A549 (cell line): ENCODE measurements at regions not wholly inside any gene's neighbourhood (a gene's known extent, or its start where the extent isn't known, plus 50 kb on each side); places are given as distances from the start of the nearest gene placed in this dataset.

Experiments
- ATAC-seq, 2 experiments: fragments of 200-7000 bp in 1 of 2; fragments of >200 bp in 1 of 2; cut with Nextera tagmentation in 1 of 2; cut with Tn5 transposase in 1 of 2; 3 replicates each; pipeline versions ENCODE4 v1.8.0 to v1.9.1; 2018 to 2020; ENCODE audit warnings: mild to moderate bottlenecking in 1 of 2, moderate library complexity in 1 of 2
- CTCF ChIA-PET: fragments of 300-600 bp; sonication (Branson Sonifier 250); formaldehyde crosslinking; extraction: SDS; loops from one replicate; lab custom pipeline; 2021; ENCODE audit warnings: antibody characterized with exemption, inconsistent platforms; lab: Yijun Ruan, JAX
- POLR2A ChIA-PET: fragments of 350-600 bp; formaldehyde crosslinking; extraction: SDS; loops from one replicate; lab custom pipeline; 2021; ENCODE audit warnings: antibody characterized with exemption, inconsistent platforms; lab: Yijun Ruan, JAX
- DNase-seq, 2 experiments: peaks; one replicate each; pipeline versions ENCODE4 v3.0.0 to v3.0.0-alpha.2; 2011 to 2016; ENCODE audit warnings: low read depth in 1 of 2, low spot score in 1 of 2
- FAIRE-seq: peaks from 2 replicates; lab custom pipeline; 2011; peaks lifted over from hg19 to GRCh38; lab: Jason Lieb, UNC
- H3K27ac ChIP-seq, 2 experiments: fragments of >200 bp; sonication (Bioruptor Twin); formaldehyde crosslinking; 3 replicates each; pipeline ENCODE4 v1.5.1; 2016 to 2017
- H3K4me1 ChIP-seq: fragments of >200 bp; sonication (Bioruptor Twin); formaldehyde crosslinking; 3 replicates; pipeline ENCODE4 v1.6.1; 2016
- H3K4me2 ChIP-seq: fragments of >200 bp; sonication (Bioruptor Twin); formaldehyde crosslinking; 3 replicates; pipeline ENCODE4 v1.6.1; 2016
- H3K4me3 ChIP-seq: fragments of >200 bp; sonication (Bioruptor Twin); formaldehyde crosslinking; 3 replicates; pipeline ENCODE4 v1.5.1; 2016
- H3K9me3 ChIP-seq: fragments of >200 bp; sonication (Bioruptor Twin); formaldehyde crosslinking; 3 replicates; pipeline ENCODE4 v1.6.1; 2016
- CBX2 ChIP-seq: fragments of 200-600 bp; sonication (generic); IDR thresholded peaks from 2 replicates; pipeline ENCODE4 v1.6.1; 2016; ENCODE audit warnings: low read depth, mild to moderate bottlenecking, borderline replicate concordance
- CHD2 ChIP-seq: fragments of 150-350 bp; IDR thresholded peaks from 2 replicates; pipeline ENCODE4 v1.6.1; 2014; ENCODE audit warnings: low read length; ENCODE audit not compliant: partially characterized antibody
- CHD4 ChIP-seq: fragments of 200-600 bp; sonication (generic); IDR thresholded peaks from 2 replicates; pipeline ENCODE4 v1.6.1; 2016; ENCODE audit warnings: antibody characterized with exemption, mild to moderate bottlenecking, borderline replicate concordance
- ESRRA ChIP-seq: fragments of 150-350 bp; IDR thresholded peaks from 2 replicates; pipeline ENCODE4 v1.6.1; 2014; ENCODE audit warnings: mild to moderate bottlenecking, low read length, borderline replicate concordance
- HDAC2 ChIP-seq: fragments of 200-600 bp; sonication (generic); IDR thresholded peaks from 2 replicates; pipeline ENCODE4 v1.6.1; 2016
- HEYL ChIP-seq: fragments of 250-450 bp; sonication (Bioruptor Pico); IDR thresholded peaks from 2 replicates; pipeline ENCODE4 v1.8.0; 2021; ENCODE audit warnings: mild to moderate bottlenecking, moderate library complexity
- JUNB ChIP-seq: fragments of >200 bp; sonication (Bioruptor Twin); formaldehyde crosslinking; IDR thresholded peaks from 2 replicates; pipeline ENCODE4 v1.6.1; 2016
- KDM1A ChIP-seq: fragments of 200-600 bp; sonication (generic); IDR thresholded peaks from 2 replicates; pipeline ENCODE4 v1.6.1; 2016; ENCODE audit warnings: low read depth, mild to moderate bottlenecking
- POLR2A ChIP-seq: IDR thresholded peaks from 2 replicates; pipeline ENCODE4 v1.6.1; 2012; ENCODE audit warnings: mild to moderate bottlenecking, low read length
- RCOR1 ChIP-seq: fragments of 150-350 bp; IDR thresholded peaks from 2 replicates; pipeline ENCODE4 v1.6.1; 2014; ENCODE audit warnings: antibody characterized with exemption, low read length, low read depth
- RNF2 ChIP-seq: fragments of 200-600 bp; sonication (generic); IDR thresholded peaks from 2 replicates; pipeline ENCODE4 v1.6.1; 2016; ENCODE audit warnings: low read depth, mild to moderate bottlenecking, antibody characterized with exemption, moderate library complexity, borderline replicate concordance
- SMC3 ChIP-seq: fragments of >200 bp; sonication (Bioruptor Twin); formaldehyde crosslinking; IDR thresholded peaks from 3 replicates; pipeline ENCODE4 v1.6.1; 2018; ENCODE audit warnings: inconsistent platforms
- ZFP36 ChIP-seq: fragments of 450-650 bp; IDR thresholded peaks from 2 replicates; pipeline ENCODE4 v1.6.1; 2014; ENCODE audit warnings: borderline replicate concordance; ENCODE audit not compliant: partially characterized antibody
- ZNF302 ChIP-seq: fragments of 250-450 bp; sonication (Bioruptor Pico); IDR thresholded peaks from 2 replicates; pipeline ENCODE4 v1.9.0; 2021; ENCODE audit warnings: inconsistent platforms, mild to moderate bottlenecking, moderate library complexity
- WGBS: methylation state at CpG from one replicate; pipeline ENCODE4 v1.1.6; 2017; ENCODE audit errors: missing lambda C conversion rate; 5-methylcytosine and 5-hydroxymethylcytosine counted together
- TF ChIP-seq, protein P1 (sequence below): fragments of 200-600 bp; sonication (generic); IDR thresholded peaks from 2 replicates; pipeline ENCODE4 v1.6.1; 2016; ENCODE audit warnings: antibody characterized with exemption, mild to moderate bottlenecking, moderate library complexity
- TF ChIP-seq, protein P2 (sequence below): IDR thresholded peaks from 2 replicates; pipeline ENCODE4 v1.6.1; 2012
- TF ChIP-seq, protein P3 (sequence below): fragments of 250-450 bp; sonication (Bioruptor Pico); IDR thresholded peaks from 2 replicates; pipeline ENCODE4 v1.5.0; 2021; ENCODE audit warnings: mild to moderate bottlenecking, moderate library complexity, borderline replicate concordance
- TF ChIP-seq, protein P4 (sequence below): fragments of 250-450 bp; sonication (Bioruptor Pico); IDR thresholded peaks from 2 replicates; pipeline ENCODE4 v1.5.0; 2020; ENCODE audit warnings: low read depth, mild to moderate bottlenecking, moderate library complexity

DNA sequence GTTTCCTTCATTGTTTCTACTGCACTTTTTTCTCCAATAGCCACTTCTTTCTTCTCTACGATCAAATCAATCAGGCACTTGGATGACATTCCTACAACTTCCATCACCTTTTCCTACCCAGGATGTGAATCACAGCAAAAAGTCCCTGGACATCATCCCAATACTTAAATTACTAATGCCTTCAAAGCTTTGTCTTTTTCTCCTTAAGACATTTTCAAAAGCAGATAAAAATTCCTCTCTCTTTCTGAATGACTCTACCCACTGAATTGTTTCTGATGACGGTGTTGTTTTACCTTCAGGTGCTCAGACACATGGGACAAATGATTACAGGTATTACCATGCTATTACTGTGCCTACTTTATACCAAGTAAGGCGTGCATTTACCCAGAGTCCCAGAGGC, 500.9 kb downstream of the FBXO15 start (continued):
- TF ChIP-seq, protein P1, sequence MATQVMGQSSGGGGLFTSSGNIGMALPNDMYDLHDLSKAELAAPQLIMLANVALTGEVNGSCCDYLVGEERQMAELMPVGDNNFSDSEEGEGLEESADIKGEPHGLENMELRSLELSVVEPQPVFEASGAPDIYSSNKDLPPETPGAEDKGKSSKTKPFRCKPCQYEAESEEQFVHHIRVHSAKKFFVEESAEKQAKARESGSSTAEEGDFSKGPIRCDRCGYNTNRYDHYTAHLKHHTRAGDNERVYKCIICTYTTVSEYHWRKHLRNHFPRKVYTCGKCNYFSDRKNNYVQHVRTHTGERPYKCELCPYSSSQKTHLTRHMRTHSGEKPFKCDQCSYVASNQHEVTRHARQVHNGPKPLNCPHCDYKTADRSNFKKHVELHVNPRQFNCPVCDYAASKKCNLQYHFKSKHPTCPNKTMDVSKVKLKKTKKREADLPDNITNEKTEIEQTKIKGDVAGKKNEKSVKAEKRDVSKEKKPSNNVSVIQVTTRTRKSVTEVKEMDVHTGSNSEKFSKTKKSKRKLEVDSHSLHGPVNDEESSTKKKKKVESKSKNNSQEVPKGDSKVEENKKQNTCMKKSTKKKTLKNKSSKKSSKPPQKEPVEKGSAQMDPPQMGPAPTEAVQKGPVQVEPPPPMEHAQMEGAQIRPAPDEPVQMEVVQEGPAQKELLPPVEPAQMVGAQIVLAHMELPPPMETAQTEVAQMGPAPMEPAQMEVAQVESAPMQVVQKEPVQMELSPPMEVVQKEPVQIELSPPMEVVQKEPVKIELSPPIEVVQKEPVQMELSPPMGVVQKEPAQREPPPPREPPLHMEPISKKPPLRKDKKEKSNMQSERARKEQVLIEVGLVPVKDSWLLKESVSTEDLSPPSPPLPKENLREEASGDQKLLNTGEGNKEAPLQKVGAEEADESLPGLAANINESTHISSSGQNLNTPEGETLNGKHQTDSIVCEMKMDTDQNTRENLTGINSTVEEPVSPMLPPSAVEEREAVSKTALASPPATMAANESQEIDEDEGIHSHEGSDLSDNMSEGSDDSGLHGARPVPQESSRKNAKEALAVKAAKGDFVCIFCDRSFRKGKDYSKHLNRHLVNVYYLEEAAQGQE = no peak
- TF ChIP-seq ZNF302 (CRISPR knock-in tag) (no peak), KDM1A (no peak), CBX2 (no peak), JUNB (no peak), ESRRA (no peak)

DNA sequence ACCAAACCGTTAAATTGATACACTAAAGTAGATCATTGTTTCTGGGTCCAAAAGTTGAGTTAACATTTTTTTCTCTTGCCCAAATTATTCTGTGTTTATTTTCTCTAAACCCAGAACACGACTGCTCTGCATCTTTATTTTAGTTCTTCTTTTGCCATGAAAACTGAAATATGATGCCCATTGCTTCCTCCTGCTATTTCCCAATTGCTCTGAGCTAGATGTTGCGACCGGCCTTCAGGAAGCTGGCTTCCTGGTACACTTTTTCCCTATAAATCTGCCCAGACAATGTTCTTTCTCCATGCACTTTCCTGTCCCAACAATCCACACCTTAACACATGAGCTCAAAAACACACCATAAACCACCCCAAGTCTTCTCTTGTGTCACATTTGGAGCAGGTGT, 501.4 kb downstream of the FBXO15 start:
- Histone ChIP-seq H3K4me1 (no peaks in the 10 kb centered on the region), H3K4me3 (no peak overlapping the region), H3K27ac (no peak overlapping the region), H3K9me3 (no peaks in the 10 kb centered on the region), H3K4me2 (no peak overlapping the region)
- DNase-seq = no peak
- ChIA-PET CTCF (no interaction called here), POLR2A (no interaction called here)
- FAIRE-seq = no peak
- no peak for ATAC-seq
- TF ChIP-seq SMC3 (no peak), ZFP36 (no peak), ZNF302 (CRISPR knock-in tag) (no peak), KDM1A (no peak), CHD2 (no peak), POLR2A (no peak), RCOR1 (no peak), HDAC2 (no peak), RNF2 (no peak), CHD4 (no peak), HEYL (CRISPR knock-in tag) (no peak)
- TF ChIP-seq, protein P2, sequence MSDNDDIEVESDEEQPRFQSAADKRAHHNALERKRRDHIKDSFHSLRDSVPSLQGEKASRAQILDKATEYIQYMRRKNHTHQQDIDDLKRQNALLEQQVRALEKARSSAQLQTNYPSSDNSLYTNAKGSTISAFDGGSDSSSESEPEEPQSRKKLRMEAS = no peak
- TF ChIP-seq, protein P1 = no peak
- TF ChIP-seq, protein P3, sequence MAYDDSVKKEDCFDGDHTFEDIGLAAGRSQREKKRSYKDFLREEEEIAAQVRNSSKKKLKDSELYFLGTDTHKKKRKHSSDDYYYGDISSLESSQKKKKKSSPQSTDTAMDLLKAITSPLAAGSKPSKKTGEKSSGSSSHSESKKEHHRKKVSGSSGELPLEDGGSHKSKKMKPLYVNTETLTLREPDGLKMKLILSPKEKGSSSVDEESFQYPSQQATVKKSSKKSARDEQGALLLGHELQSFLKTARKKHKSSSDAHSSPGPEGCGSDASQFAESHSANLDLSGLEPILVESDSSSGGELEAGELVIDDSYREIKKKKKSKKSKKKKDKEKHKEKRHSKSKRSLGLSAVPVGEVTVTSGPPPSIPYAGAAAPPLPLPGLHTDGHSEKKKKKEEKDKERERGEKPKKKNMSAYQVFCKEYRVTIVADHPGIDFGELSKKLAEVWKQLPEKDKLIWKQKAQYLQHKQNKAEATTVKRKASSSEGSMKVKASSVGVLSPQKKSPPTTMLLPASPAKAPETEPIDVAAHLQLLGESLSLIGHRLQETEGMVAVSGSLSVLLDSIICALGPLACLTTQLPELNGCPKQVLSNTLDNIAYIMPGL (CRISPR knock-in tag) = no peak
- TF ChIP-seq, protein P4, sequence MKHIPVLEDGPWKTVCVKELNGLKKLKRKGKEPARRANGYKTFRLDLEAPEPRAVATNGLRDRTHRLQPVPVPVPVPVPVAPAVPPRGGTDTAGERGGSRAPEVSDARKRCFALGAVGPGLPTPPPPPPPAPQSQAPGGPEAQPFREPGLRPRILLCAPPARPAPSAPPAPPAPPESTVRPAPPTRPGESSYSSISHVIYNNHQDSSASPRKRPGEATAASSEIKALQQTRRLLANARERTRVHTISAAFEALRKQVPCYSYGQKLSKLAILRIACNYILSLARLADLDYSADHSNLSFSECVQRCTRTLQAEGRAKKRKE (CRISPR knock-in tag) = no peak
- WGBS = 44% methylated on average over 4 of the region's 4 CpGs
